CD4-positive, alpha-beta T cell treated with Interleukin-17A for 1 hour (primary cell): ENCODE measurements at regions not wholly inside any gene's neighbourhood (a gene's known extent, or its start where the extent isn't known, plus 50 kb on each side); places are given as distances from the start of the nearest gene placed in this dataset.

Source experiments
- DNase-seq: peaks from one replicate; pipeline ENCODE4 v3.0.0-alpha.2; 2020

GRCh38 chr2:58666323-58666970 lies 425.3 kb upstream of the FANCL start:
- no peak for DNase-seq

DNA sequence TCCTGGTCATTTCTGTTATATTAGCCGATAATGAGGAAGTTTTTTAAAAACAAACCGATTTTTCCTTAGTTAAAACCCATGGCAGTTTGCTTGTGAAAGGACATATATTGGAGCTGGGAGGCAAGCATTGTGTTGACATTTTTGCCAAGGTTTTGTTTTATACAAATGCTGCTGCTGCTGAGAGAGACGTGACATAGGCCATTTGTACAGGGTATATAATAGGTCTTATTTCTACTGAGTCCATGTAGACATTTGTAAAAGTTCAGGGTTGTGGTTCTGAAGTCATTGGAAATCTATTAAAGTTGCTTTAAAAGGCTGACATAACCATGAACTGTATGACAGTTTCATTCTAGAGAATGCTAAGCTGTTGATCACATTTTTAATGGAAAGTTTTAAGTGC lies 424.0 kb upstream of the FANCL start:
- DNase-seq: no peak

GRCh38 chr2:58664523-58665151 lies 423.5 kb upstream of the FANCL start:
- DNase-seq: no peak

GRCh38 chr2:58660046-58660445 lies 418.9 kb upstream of the FANCL start:
- DNase-seq: no peak

DNA sequence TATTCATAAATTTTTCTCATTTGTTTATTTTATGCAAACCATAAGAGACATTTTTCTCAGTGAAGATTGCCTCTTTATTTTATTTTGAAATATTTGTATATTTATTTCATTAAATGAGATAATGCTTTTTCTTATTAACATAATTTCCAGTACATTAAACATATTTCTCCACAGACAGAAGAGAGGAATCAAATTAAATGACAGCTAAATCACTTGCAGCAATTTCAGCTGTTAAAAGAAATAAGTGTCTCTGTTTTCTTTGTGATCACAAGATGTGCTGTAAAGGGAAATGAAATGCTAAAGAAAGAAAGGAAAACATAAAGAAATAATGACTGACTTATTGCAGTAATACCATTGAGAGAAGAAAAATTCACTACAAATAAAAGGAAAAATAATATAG lies 414.0 kb upstream of the FANCL start:
- no peak for DNase-seq

GRCh38 chr2:58651930-58652329 lies 410.8 kb upstream of the FANCL start:
- no peak for DNase-seq

- DNase-seq: no peak
Observed at GRCh38 chr2:58650781-58651180, 409.7 kb upstream of the FANCL start.

DNA sequence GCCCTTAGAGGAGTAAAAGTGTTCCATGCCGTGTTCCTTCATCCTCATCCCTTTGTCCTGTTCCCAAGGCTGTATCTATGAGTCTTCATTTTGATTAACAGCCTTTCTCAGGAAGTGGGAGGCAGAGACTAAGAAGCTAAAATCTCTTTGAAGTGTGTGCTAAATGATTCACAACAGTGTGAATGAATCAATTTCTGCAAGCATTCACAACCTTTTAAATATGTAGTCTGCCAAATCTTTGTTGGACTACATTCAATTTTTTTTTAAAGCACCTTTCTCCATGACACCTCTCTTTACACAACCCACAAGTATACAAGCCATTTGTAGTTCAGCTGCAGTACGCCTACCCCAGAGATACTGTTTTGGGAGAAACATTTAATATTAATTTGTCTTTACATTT lies 408.6 kb upstream of the FANCL start:
- no peak for DNase-seq

DNA sequence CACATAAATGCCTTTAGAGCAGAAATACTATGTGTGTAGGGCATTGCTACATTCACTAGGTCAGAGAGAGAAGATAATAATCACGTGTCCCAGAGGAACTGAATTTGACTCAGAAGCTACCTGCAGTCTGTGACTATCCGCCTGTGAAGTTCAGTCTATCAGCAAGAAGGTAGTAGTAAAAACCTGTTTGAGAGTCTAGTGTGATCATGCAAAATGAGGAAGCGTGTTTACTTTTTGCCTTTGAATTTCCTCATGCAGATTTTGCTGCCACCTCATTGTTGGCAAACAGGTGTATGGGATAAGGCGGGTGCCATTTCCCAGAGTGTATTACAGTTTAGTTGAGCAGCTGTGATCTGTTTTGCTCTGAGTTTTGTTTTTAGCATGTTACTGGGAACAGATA lies 403.9 kb upstream of the FANCL start:
- DNase-seq: no peak

DNA sequence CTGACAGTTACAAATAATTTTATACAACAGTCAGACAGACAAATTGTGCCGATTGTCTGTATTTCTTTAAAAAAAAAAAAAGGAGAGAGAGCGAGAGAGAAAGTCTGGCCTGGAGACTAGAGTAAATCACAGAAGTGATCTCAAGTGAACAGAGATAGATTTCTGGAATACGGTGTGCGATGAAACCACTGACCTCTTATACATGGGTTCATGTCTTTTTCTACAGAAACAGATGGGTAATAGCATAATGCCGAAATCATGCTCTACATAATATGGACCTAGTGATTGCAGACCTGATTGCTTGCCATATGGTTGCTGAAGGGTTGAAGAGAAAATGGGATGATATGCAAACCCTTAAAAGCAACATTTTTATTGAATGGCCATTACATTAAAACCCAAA lies 403.3 kb upstream of the FANCL start:
- DNase-seq: no peak

DNA sequence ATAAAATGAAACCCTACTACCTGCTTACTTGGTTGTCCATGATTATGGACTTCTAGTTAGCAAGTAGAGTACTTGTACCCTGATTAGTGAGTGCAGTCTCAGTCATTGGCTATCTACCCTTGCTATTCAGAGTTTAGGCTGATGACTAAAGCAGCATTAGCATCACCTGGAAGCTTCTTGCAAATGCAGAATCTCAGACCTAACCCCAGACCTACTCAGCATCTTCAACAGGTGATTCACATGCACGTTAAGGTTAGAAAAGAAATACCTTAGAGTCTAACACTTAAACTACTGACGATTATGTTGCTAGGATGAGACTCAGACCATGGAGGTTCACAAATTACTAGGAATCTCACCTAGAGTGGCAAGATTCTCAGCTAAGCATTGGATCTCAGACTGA lies 399.9 kb upstream of the FANCL start:
- no peak for DNase-seq

DNA sequence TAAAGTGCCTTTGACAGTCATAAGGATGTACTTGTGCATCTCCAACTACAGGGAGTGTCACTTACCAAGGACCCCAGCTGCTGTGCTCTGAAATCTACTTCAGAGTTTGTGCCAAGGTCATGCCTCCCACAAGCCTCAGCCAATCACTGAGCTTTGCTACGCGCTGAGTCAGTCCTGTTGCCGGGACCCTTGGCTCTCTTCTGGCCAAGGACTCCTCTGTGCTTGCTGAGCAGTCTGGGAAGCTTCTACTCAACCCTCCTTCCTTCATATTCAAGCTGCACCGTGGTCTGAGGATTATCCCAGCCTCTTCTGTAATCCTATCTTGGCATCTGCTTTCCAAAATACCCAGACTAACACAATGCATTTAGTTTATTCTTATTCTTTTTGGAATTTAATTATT lies 398.9 kb upstream of the FANCL start:
- DNase-seq: no peak

- no peak for DNase-seq
Observed at GRCh38 chr2:58638256-58638805, 397.2 kb upstream of the FANCL start.

GRCh38 chr2:58636872-58637271 lies 395.7 kb upstream of the FANCL start:
- no peak for DNase-seq

DNA sequence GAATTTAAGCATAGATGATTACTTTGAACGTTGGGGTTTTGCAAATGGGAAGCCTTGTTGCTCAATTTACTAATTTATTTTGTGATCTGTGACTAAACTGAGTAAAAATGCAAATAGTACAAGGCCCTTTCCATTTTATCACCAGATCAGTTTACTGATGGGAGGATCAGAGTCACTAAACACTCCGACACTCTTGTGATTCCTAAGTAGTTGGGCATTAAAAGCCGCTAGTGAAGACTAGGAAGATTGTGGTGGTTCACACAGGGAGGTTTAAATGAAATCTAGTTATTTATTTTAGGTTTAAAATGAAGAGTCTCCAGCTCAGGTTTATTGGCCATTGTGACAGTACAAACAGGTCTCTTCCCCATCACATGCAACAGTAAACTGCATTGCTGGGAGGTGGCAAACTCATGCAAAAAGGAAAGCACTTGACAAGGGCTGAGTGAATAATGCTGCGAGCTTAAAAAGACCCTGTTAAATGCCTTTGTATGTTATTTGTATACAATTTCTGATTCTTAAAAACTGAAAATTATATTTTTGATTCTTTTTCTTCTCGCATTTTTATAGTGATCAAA lies 394.8 kb upstream of the FANCL start:
- no peak for DNase-seq

DNA sequence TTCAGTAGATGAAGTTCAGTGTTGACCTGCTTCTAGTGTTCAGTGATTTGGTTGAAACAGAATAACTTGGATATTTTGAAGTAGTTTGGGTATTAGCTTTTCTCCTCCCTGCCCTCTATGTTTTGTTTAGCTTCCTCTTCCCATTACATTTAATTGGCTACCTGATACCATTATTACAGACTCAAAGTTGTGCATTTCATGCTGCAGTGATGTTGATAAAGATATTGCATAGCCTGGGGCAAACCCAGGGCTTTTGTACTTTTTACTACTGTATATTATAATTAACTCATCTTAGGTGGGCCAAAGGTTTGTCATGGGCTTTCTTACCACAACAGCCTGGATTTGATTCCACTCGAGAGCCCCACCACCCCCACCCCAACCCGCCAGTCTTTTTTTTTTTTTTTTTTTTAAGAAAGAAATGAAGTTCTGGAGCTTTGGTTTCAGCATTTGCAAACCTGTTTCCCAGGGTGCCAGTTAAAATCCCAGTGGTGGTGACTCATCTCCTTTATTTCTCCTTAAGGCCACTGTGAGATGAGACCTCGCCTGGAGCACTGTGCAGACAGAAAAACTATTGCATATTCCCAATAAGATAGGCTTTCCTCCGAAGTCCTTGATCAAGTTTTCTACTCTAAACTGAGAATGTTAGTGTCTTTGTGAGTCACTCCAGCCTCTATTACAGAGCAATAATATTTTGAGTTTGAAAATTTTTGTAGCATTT lies 393.7 kb upstream of the FANCL start:
- no peak for DNase-seq

DNA sequence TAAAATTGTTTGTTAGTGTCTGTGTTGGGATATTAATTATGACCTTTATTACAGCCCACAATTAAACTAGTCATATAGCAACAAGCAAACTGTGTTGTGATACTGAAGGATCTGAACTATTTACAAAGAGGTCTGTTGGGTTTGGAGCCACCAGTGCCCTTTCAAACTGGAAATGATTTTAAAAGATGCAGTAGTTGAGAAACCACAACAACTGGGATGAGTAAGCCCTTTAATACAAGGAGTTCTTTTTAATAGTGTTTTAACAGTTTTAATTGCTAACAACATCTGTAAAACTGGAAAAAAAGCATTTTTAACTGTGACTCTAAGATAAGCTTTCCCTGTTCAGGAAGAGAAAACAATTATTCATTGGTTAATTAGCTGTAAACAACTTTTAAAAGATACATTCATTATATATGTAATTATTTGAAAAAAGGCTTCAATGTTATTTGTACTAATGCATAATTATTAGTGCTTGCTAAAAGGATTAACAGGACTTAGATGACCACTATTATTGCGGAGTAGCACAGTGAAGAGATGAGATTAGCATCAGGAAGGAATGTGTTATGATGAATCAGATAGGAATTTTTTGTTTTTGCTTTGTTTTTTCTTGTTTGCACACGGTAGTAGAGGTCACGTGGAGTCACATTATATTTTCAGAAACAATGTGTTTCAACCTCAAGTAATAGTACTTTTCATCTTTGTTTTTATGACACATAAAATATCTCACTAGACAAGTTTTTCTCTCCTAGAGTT lies 392.7 kb upstream of the FANCL start:
- no peak for DNase-seq

GRCh38 chr2:58631986-58632385 lies 390.9 kb upstream of the FANCL start:
- DNase-seq: no peak

DNA sequence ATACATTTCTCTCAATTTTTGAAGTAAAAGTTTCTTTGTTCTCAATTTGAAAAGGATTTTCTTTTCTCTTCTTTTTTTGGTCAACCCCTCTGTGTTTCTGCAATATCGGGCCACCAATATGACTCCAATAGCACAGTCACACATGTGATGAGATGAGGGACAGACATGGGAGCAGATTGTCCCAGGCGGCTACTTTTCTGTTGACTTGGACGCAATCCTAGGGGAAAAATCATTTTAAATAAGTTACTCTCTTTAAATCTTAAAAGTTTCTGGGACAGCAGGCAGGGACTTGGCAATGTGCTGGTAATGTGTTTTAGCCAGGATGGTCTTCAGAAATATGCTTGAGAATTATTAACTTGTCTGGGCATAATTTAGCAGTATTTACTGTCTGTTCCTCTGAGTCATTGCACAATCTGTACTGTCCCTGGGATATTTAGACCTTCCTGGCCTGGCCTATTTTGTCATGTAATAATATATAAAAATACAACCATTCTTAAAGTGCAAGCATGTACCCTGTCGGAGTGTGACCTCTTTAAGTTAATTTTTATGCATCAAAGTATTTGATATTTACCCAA lies 388.5 kb upstream of the FANCL start:
- DNase-seq: no peak

- DNase-seq: no peak
Observed at GRCh38 chr2:58620896-58621295, 379.8 kb upstream of the FANCL start.

DNA sequence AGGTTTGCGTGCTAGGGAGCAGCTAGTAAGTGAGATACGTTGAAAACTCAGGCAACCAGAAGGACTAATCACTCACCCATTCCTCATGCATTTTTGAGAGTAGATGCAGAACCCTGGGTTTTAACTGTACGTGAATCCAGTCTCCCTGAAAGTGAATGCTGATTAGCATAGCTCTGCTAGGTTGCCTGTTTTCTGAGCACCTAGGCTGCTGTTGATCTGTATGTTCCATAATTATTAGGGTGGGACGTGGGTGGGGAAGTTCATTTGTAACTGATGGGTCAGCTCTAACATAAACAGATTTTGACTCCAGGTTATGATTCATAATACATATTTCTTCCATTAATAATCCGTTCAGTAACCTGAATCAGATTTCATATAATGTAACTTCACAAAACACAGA lies 379.0 kb upstream of the FANCL start:
- no peak for DNase-seq

- no peak for DNase-seq
Observed at GRCh38 chr2:58616961-58617360, 375.8 kb upstream of the FANCL start.

- DNase-seq: no peak
Observed at GRCh38 chr2:58614219-58614618, 373.1 kb upstream of the FANCL start.
